Activated T-cell treated with anti-CD3 and anti-CD28 coated beads for 4 hours (primary cell): ENCODE measurements at regions not wholly inside any gene's neighbourhood (a gene's known extent, or its start where the extent isn't known, plus 50 kb on each side); places are given as distances from the start of the nearest gene placed in this dataset.

ENCODE experiments used
- DNase-seq: peaks from one replicate; pipeline ENCODE4 v3.0.0-alpha.2; 2020

DNA sequence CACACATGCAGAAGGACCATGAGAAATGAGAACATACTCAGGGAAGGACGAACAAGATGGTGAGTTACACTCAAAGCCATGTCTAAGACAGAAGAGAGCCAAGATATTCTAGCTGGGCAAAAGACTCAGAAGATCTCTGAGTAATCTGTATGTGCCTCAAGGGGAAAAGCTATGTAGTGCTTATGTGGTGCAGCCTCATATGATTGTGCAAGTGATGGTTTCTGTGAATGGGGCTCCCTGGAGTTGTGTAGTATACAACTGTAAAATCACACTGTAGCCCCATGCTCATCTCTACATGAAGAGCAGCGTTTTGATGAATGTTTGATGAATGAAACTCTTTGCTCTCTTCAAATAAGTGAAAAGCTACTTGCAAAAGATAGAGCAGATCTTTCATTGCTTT lies 57.5 kb downstream of the OSR1 start:
- DNase-seq = no peak

DNA sequence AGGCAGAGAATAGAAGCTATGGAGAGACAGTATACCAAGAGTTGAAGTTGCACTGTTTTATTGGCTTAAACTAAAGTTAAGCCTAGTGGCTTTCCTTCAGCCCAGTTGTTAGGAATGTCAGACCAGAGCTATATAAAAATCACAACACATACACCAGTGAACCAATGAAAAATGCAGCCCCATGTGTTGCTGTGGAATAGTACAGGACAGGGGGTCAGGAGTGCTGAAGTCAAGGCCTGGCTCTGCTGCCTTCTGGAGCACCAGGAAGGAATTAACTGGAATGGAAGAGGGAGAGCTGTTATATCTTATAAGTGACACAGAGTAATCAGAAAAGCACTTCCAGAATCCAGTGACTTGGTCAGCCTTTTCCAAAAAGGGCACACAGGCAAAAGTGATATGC lies 58.9 kb downstream of the OSR1 start:
- no peak for DNase-seq

DNA sequence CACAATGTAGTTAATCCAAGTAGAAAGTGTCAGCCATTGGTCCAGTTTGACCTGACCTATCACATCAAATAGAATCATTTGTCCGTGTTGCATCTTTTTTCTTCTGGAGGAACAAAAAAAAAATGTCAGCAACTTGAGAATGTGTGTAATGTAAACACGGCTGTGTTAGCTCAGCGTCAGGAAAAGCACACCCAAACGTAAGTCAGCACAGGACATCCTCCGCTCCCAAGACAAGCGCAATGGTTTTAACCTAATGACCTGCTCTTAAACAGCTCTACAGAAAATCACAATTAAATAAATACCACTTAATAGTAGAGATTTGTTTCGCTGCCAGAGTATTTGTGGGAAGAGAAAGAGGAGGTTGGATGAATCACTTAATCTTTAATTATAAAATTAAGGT lies 59.4 kb downstream of the OSR1 start:
- DNase-seq = no peak

DNA sequence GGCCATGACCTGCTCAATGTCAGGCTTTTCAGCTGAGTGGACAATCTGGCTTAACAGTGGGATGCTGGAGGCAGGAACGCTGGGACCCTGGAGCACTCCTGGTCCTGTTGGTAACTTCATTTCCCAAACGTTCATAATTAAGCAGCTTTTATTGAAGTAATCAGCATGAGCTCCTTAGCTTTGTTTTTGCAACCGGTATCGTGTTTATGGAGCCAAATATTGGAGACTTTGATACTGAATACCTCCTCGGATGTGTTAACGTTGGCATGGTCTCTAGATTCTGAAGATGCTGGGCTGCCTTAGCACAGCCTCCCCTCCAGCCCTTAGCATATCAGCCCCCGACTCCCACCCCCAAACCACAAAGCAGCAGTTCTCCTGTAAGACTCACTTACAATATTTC lies 60.7 kb downstream of the OSR1 start:
- DNase-seq = no peak

DNA sequence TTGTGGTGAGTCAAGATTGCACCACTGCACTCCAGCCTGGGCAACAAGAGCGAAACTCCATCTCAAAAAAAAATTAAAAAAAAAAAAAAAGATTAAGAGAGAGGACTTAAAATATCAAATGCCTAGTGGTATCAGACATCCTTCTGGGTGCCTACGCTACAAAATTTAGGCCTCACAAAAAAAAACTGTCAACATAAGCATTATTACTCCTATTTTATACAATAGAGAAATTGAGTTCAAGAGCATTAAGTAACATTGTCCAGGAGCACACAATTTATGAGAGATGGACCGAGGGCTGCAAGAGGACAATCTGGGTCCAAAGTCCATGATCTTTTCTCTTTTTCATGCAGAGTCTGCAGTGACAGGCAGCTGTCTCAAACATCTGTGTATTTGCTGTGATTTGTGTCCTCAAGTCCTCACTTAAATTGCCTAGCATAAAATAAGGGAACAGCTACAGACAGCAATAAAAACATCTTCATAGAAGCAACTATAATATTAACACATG lies 62.4 kb downstream of the OSR1 start:
- DNase-seq = no peak

DNA sequence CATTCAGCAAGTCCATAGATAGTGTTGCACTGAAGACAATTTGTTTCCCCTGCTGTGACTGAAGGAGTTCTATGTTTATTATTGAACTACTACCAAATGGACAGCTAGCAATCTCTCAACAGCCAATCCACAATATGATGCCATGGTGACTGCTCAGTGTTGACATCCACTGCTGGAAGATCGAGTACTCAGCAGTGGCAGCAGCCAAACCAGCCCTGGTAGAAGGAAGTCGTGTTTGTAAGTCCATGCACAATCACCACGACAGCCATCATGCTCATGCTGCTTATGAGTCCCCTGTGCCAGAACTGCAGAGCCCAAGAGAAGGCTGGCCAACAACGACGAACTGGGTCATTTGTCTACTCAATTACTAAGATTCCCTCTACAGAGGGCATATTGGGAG lies 66.4 kb downstream of the OSR1 start:
- no peak for DNase-seq

DNA sequence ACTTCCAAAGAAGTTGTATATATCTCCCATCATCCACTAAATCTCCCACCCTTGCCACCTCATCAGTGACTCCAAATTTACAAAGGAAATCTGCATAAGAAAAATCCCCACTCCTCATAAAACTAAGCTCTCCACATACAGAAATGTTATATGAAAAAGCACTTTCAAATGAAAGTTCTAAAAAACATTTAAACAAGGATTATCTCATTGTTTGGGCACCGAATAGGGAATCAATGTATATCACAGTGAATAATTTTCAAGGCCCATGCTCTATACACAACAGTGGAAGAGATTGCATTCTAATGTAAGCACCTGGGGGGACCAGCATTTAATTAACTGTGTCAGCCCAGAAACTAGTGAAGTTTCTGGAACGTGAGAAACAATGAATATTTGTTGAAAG lies 70.1 kb downstream of the OSR1 start:
- DNase-seq = no peak

DNA sequence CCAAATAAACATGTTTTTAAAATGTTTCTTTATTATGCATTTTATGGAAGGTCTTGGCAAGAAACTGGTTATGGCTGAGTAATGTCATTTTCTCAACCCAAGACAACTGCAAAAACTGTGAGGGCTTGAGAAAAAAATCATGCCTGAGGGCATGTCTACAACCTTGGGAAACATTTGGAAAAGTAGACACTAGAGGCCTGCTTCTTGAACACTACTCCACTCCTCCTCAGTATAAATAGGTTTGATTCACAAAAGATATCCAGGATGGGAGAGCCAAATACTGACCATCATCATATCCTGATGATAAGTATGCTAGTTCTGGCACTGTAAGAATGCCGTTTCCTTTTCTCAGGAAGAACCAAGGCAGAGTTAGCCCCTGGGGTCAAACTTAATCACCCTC lies 71.1 kb downstream of the OSR1 start:
- DNase-seq = no peak

DNA sequence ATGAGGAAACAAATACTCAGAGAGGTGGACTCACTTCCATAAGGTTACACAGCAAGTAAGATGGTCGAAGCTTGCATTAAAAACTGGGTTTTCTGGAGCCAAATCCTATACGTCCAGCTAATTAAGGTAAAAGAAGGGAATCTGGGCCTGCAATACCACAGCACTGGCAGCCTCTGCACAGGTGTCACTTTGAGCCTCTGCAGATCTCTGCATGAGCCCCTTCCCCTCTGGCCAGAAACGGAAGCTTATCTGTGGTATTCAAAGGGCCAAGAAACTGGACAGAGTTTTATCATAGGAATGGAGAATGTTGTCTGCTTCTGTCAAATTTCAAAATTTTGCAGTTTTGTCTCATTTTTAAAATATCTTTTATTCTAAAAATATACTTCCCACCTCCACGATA lies 76.1 kb downstream of the OSR1 start:
- DNase-seq = no peak

DNA sequence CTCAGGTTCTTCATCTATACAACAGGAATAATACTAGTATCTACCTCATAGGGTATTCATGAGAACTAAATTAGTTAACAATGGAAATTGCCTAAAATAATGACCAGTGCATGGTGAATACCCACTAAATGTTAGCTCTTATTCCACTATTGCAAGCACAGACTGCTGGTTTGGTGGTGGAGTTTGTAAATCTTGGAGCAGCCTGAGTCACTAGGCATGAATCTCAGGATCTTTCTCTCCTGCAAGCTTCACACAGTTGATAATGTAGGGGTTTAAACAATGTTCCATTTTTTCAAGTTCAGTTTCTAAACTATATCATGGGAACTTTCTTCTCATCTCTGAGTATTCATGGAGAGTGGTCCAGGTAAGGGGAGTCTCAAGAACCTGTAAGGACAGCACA lies 84.0 kb downstream of the OSR1 start:
- DNase-seq = no peak

DNA sequence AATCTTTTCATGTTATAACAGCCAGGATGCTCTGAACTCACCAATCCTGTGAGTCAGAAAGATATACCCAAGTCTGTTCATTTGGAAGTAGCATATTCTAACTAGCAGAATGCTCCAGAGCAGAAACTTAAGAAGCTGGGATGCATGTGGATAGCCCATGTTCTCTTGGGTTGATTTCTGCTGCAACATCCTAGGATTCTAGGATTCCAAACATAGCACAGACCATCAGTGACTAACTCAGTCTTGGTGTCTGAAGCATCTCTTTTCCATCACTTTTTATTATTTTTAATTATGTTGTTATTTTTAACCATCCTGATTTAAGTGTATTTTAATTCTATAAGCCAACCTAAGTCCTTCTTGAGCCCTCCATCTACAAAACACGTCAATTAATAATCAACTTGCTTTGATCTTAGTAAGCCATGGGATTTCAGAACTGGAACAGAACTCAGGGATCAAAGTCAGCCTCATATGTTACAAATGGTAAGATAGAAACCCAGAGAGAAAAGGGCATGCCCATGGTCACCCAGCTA lies 85.4 kb downstream of the OSR1 start:
- no peak for DNase-seq

DNA sequence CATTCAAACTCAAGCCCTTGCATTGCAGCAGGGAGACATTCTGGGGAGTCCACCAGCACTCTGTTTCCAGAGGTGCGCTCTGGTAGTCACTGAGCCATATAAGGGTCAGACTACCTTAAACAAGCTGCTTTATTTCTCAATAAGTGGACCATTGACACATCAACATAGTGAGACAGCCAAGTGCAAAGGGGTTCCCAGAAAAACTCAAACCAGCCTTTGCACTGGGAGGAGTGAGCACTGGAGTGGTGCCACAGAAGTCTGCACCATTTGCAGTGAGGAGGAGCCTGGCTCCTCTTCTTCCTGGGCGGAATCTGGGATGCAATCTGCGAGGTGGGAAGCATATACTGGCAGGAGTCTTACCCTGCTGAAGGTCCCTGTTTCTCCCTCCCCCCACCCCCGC lies 86.4 kb downstream of the OSR1 start:
- no peak for DNase-seq

DNA sequence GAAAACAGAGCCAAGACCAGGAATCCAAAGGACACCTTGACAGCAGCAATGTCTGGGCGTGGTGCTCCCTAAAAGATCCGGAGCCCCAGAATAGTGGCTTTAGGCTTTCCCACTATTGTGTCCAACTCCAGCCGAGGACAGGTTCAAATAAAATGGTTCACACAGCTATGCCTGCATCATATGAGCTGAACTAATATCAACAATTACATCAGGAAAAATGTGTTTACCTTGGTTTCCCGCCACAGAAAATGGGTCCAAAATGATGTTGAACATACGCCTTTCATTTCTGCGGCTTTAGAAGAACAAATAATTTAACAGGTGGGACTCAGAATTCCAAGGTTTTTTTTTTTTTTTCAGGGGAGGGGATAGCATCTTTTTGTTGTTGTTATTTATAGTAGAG lies 93.6 kb downstream of the OSR1 start:
- DNase-seq = no peak

DNA sequence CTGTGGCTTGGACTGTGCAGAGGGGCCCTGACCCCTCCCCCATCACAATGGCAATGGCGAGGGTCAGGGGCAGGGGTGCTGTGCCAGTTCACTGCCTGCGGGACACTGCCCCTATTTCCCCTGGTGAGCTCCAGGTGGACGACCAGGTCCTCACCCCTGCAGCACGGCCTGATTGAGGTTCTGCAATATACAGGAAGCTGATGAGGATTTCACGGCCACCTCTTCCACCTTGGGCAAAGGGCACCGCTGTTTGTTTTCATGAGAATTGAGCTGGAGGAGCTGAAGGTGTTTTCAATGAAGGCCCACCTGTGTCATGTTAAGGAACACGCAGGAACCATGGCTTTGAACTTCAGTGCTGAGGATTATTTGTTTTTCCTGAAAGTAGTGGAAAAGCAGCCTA lies 96.3 kb downstream of the OSR1 start:
- DNase-seq = no peak

DNA sequence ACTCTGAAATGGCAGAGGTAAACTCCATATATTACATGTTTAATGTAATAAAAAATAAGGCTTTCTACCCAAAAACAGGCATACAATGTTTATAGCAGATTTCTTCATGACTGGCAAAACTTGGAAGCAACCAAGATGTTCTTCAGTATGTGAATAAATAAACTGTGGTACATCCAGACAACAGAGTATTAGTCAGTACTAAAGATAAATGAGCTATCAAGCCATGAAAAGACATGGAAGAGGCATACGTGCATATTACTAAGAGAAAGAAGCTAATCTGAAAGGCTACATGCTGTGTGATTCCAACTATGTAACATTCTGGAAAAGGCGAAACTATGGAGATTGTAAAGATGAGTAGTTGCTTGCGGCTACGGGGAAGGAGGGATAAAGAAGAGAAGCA lies 97.4 kb downstream of the OSR1 start:
- DNase-seq = no peak

DNA sequence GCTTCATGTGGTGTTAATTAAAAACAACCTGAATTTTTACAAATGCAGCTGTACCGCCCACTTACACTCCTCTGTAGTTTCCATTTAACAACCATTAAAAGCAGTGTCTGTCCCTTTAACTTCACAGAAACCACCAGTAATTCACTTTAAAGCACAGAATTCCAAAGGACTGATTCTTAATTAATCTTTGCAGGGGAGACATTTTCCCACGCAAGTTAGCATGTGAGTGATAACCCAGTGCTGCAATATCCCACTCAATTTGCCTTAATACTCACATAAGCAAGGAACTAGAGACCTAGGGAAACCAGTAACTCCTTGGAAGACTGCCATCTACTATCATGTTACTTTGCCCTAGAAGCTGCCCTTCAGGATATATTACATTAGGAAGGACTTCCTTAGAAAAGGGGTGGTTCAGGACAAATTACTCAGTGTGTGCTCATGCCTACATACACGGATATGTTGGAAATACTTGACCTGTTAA lies 102.3 kb downstream of the OSR1 start:
- DNase-seq = no peak

DNA sequence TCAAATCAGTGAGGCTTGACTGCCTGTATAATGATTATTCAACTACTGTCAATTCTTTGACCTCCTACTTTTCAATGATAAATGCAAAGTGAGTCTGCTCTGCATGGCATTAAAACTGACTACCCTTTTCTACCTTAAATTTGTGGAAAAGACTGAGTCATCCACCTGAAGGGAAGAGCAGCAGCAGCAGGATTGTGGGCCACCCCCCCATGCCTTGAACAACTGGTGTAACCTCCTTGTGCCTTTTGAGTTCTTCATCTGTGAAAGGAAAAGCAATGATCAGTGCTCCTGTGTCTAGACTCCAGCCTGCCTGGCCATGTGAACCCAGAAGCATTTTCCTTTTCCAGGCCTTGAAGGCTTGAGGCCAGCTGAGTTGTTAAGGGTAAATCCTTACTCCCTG lies 102.9 kb downstream of the OSR1 start:
- no peak for DNase-seq

DNA sequence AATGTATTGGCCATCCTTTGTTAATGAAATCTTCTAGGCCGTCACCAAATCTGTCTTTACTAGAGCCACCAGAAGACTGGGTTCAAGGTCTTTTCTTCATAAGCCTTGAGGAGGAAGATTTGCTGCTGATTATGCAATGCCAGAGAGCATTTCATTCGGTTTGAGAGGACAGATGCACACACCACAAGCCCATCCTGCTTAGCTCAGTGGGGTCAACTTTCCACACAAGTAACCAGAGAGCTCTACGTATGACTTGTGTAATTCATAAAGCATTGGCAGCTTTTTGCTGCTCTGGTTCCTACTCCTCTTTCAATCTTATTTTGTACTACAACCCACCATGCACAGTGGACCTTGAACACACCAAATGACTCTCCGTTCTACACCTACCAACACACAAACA lies 106.9 kb downstream of the OSR1 start:
- DNase-seq = no peak

DNA sequence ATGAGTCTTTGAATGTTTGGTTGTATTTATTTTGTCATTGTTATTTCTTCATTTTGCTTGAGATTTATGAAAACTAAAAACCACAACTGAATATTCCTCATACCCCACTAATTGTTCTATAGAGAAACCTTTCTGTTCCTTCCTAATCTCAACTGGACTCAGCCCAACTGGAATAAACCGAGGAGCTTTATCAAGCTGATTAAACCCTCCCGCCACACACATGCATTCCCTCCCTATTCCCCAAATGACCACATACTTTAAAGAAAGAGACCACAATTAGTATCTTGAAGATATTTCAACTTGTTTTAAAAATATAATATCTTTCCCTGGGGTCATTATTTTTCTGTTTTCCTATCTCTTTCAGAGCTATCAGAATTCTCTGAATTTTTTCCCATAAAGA lies 107.5 kb downstream of the OSR1 start:
- no peak for DNase-seq

DNA sequence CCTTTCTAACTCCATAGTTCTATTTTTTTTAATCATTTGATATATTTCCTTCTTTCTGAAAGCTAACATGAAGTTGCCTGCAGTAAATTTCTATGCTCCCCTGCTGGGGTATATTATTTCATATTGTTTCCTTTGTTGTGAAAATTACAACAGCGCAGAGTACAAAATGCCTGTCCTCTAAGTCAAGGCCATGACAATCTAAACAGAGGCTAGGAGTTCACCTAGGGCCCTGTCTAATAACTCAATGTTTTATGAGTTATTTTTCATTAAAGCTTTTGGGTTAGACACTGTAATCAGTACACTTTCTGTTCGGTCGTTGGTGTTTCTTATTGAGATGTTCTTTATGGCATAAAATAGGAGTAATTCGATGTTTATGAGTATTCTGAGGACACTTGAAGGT lies 111.2 kb downstream of the OSR1 start:
- DNase-seq = no peak

DNA sequence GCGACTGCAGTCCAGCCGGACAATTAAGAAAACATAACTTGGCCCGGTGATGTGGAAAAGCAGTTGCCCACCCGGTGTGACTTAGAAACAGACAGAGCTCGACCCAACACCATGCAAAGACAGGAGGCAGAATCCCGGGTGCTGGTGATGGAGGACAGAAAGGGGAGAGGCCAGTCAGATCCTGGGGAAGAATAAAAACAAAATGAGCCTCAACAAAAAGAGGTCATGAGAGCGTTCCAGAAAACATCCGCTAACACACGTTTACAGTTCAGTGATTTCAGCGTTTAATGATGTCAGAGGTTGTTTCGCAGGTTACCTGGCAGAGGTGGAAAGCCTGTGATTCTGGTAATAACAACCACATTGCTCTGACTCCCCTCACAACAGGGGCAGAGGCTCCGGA lies 111.9 kb downstream of the OSR1 start:
- no peak for DNase-seq

DNA sequence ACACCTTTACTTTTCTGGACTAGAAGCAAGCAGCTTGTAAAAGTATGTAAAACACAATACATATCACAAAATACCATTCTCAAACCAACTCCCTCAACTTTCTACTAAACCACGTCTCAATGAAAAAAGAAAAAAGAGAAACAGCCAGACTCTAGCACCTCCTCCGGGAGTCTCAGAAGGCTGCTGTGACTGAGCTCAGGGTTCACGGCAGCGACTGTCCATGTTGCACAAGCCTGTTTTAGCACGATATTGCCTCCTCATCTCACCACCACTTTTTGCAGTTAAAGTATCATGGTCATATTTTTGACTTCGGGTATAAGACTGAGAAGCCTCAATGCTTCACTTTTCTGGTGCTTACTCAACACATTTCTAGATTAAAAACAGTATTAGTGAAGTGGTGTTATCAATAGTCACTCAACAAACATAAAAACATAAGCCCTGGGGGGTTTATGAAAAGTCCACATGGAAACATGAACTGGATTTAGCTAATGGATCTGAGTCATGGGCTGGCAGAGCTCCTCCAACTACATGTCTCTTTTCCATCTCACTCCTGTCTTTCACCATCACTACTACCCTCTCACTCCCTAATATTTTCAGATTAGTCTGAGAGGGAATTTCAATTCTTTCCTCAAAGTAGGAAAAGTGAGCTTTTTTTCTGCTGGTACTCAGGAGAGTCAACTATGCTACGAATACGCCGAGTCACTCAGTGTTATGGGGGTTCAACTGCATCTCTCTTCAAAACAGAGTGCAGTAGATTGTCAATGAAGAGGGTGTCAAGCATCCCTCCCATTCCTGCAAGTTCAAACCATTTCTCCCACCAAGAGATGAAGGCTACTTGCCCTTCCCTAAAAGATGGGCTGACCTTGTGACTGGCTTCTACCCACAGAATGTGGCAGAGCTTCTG lies 113.7 kb downstream of the OSR1 start:
- no peak for DNase-seq

DNA sequence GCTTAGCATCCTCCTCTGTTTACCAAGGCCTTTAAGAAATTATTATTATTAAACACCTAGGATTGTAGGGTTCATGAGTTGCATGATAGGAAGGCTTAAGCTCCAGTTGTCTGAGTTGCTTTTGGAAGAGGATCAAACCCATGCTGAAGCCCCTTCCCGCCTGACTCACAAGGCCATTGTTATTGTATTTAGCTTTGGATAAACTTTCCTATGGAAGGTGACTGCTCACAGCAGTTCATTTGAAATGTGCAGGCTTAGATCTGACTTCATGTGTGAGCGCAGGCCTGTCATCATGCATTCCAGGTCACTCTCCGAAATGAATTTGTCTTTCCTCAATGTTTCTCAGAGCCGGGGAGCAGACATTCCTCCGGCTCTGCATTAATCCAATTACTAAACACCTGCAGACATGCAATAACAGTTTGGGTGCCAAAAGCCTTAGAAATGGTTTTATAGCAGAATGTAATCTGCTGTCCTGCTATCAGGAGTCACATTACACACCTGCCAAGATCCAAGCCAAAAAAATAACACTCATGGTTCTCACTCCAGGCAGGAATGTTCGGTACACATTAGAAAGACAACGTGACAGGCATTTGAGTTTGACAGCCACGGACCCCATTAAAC lies 119.9 kb downstream of the OSR1 start:
- no peak for DNase-seq

DNA sequence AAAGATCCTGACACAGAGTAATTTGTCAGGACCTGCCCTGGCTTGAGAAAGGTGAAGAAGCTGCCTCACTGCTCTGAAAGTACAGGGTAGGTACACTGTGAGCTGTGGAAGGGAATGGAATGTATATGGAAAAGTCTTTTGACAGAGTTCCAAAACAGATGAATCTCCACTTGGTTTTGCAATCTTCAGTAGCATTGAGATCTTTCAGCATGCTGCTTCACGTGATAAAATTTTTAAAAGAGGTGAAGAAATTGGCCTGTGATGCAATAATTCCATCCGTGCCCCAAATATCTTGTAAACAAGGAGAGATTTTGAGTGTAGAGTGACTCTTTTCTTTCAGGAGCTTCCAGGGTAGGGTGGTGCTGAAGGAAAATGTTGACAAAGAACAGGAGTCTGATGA lies 123.1 kb downstream of the OSR1 start:
- no peak for DNase-seq
